ENCODE measurements at regions not wholly inside any gene's neighbourhood (a gene's known extent, or its start where the extent isn't known, plus 50 kb on each side); places are given as distances from the start of the nearest gene placed in this dataset.

DNA sequence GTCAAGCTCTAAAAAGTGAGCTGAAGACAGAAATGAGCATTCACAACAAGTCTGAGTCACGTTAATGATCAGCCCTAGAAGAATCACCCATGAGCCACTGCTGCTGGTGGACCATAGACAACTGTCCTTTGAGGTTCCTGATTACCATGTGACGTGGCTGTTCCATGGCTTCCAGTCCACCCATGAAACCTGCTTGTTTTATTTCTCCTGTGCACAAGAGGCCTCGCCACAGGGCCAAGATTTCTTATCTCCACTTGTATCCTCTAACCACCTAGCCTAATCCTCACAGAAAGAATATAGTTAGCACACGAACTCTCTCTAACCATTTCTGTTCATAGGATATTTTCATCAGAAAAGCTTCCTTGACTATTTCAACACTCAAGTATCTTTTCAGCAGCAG, 242.7 kb downstream of the MREG start:
- no peak for DNase-seq (ENCODE audit: low spot score)

DNA sequence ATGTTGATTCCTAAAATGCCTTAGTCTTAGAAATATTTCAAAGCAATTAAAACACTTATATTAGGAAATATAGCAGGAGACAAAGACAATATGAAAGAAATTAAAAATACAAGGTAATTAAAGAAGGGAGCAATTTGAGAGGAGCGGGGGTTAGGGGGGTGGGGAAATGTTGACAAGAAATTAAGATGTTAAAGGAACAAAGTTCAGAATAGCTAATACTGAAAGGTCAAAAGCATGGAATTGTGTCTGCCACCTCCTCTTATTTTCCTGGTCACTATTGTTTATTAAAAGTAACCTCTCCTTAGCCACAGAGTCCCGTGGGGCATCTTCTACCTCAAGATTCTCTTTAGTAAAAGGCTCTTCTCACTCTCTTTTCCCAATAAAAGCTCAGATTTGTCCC, 244.1 kb downstream of the MREG start:
- no peak for DNase-seq (ENCODE audit: low spot score)

DNA sequence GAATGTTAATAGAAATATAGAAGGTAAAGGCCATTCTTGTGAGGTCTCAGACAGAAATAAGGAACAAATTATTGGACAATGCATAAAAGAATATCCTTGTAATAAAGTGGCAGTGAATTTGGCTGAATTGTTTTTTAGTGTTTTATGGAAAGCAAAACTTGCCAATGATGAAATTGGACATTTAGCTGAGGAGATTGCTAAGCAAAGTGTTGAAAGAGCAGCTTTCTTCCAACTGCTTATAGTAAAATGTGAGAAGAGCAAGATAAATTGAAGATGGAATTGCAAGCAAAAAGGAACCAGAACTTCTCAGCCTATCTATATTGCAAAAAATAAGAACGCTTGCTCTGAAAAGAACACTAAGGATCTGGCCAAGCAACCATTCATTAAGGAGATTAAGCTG, 245.7 kb downstream of the MREG start:
- no peak for DNase-seq (ENCODE audit: low spot score)

DNA sequence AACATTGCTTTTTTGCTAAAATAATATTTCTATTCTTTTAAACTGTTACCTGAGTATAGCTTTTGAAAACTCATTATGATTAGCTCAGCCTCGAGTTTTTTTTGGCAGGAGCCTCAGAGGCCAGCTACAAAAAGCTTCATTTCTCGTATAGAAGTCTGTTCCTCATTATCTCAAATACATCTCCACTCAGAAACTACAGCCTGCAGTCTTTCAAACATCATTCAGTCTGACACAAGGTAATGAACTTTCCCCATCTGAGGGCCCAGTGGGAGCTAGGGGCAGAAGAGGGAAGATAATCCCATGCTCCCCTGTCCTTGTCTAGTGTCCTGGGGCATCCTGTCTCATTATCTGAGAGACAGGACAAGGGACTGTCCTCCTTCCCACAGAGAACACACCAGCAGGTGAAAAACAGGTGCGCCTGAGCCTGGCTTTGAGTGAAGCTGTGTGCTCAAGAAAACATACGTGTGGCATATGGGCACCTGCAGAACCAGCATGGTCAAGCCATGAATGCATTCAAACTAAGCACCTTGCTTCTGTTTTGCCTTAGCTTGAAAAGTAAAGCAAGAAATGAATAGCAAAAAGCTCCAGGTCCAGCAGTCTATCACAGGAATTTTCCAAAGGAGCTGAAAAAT, 247.5 kb downstream of the MREG start:
- no peak for DNase-seq (ENCODE audit: low spot score)

DNA sequence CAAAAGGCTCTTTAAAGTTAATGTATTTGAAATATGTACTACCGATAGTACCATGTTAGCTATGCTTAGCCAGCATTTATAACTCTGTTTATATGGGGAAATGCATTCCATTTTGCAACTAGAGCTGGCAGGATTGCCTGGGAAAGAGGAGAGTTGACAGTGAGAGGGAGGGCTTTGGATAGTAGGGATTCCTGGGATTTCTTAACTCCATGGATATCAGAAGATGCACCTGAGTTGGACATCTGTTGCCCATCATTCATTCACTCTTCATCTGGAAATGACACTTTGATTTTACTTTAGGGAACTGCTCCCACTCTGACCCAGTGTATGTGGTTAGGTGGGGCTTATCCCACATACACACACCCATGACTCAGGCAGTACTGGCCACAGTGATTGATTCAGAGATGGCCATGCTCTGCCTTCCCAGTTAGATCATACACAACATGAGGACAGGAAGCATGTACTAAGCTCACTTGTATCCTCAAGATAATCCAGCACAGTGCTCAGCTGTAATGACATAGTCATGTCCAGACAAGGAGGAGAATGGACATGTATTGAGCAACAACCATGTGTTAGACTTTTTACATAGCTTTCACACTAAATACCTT, 248.8 kb downstream of the MREG start:
- peak; percentile 47 for DNase-seq (ENCODE audit: low spot score)

DNA sequence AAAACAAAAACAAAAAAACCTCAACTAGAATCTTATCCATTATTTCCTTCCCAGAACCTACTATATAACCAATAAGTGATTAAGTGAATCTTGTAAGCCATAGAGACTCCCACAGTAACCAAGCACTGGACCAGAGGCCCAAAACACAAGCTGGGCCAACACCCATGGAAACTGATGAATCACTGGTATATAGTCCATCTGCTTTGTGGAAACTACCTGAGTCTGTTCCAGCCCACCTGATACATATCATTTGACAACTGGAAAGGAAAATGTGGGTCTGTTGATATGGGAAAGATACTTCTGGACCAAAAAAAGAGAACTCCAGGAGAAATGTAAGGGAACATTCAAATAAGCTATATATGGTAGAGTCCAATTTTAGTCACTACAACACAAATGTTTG, 252.8 kb downstream of the MREG start:
- DNase-seq (ENCODE audit: low spot score), result no peak

DNA sequence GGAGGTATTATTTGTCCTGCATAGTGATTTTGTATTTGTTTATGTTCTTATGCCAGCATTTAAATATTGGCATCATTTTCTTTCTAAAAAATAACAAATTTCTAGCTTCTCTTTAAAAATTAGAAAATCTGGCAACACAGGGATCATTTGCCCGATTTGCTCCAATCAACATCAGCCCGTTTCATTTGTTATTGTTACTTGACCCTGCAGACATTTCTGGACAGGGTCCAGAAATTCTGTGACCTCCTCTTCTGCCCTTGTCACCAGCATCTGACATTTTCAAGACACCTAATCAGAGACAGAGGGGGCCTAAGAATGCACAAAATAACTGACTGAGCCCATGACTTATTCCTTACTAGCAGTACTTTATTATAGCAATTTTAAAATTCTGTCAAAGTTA, 253.3 kb downstream of the MREG start:
- DNase-seq (ENCODE audit: low spot score), result no peak

DNA sequence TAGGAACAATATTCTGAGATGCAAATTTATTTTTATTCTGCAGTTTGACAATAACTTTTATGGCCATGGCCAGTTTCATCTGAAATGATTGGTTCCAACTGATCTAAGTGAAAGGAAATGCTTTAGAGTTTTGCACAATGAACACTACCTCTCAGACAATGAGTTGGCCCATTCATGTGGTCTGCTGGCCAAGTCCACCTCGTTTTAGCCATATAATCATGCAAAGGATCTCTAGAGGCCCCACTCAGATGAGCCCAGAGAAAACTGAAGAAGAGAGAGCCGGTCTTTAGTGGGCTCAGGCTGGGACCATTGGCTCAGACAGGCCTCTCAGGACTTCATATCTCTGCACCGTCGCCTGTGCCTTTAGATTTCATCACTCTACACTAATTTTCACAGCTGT, 254.7 kb downstream of the MREG start:
- DNase-seq (ENCODE audit: low spot score), result peak; percentile 42

DNA sequence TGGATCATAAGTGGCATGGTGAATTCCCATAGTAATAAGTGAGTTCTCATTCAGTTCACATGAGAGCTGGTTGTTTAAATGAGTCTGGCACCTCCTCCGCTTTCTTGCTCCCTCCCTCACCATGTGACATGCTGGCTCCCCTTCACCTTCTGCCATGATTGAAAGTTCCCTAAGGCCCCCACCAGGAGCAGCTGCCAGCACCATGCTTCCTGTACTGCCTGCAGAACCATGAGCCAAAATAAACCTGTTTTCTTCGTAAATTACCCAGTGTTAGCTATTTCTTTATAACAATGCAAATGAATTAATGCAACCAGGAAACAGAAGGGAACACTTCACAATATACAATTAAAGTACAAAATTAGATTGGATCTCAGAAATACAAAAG, 257.0 kb downstream of the MREG start:
- DNase-seq (ENCODE audit: low spot score), result no peak

DNA sequence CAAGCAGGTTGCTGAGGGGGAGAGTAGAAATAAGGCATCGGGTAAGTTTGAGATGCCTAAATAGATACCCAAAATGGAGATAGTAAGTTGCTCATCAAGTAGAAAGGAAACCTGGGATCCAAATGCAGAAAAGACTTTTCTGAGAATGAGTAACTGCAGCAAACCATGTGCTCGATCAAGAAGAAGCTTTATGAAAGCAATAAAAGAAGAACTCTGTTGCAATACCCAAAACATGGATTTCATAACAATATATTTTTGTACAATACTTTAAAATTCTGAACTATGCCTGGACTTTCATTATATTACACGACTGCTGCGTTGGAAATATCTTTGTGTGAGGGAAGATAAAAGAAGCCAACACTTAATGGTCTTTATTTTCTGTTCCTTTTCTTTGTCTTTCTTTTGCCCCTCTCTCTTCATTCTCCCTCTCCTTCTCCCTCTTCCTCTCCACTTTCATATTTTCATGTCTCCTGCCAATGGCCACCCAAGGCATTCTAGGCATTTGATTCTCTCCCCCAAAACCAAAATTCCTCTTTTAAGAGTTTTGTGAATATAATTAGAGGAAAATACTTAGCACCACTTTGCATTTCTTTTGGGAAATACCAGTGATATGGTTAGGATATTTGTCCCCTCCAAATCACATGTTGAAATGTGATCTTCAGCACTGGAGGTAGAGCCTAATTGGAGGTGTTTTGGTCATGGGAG, 257.6 kb downstream of the MREG start:
- peak; percentile 30 for DNase-seq (ENCODE audit: low spot score)

DNA sequence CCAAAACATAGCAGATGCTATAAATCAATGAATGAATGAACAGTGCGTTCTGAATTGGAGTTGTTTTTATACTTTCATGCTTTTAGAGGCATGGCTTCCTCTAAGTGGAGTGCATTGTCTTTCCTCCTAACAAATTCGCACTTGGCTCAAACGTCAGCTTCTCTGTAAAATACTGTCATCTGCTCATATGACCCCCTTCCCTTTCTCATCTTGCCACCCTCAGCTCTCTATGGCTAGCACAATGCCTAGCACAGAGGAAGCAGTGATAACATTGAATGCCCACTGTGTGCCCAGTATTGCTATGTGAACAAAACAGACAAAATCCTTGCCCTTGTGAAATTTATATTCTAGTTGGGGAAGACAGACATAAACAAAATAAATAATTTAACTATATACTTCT, 258.8 kb downstream of the MREG start:
- no peak for DNase-seq (ENCODE audit: low spot score)

DNA sequence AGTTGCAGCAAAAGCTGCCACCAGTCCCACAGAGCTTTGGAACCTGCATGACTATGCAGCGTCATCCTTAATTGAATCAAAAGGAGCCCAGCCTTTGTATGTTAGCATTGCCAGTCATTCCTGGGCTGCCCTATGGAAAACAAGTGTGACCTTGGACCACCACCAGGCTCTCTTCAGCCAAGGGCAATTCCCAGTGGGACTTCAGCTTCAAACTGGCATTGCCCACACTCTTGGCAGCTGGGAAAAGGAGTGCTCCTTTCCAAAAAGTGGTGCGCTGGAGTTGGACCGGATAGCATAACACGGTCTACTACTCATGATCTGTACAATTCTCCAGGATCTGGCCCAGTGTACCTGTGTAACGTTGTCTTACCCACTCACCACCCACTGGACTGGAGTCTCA, 259.5 kb downstream of the MREG start:
- no peak for DNase-seq (ENCODE audit: low spot score)

DNA sequence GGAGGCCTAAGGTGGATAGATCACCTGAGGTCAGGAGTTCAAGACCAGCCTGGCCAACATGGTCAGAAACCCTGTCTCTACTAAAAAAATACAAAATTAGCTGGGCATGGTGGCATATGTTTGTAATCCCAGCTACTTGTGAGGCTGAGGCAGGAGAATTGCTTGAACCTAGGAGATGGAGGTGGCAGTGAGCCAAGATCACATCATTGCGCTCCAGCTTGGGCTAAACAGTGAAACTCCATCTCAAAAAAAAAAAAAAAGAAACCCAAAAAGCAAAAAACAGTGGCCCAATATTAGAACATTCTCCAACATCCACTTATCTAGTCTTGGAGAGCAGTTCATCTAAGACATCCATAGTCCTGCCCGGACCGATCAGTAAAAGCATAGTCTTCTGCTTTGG, 260.4 kb downstream of the MREG start:
- DNase-seq (ENCODE audit: low spot score), result no peak

DNA sequence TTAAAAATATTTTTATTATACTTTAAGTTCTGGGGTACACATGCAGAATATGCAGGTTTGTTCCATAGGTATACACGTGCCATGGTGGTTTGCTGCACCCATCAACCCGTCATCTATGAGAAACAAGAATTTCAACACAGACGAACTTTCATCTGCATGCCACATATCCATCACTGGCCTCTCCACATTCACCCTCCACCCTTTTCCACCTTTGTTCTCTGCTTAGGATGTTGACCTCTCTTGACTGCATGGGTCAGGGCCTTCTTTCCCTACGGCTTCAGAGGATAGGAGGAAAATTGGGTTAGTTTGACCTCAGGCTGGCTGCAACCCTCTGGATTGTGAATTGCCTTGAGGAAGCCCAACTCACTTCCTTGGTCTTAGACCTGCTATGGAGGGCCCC, 260.9 kb downstream of the MREG start:
- no peak for DNase-seq (ENCODE audit: low spot score)

DNA sequence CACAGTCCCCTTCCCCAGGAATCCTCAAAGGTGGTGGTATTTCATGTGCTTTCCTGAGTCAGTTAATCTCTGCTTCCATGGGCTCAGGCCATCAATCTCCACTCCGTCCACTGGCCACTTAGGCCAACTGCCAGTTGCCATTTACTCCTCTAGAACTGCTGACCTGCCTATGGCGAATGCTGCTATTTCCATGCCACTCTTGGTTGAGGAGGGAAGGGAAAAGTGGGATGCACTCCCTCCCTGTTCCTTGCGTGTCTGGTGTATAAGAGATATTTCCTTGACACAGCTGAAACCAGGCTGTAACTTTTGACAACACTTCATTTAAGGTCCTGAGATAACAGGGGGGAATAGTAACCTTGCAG, 261.5 kb downstream of the MREG start:
- no peak for DNase-seq (ENCODE audit: low spot score)

DNA sequence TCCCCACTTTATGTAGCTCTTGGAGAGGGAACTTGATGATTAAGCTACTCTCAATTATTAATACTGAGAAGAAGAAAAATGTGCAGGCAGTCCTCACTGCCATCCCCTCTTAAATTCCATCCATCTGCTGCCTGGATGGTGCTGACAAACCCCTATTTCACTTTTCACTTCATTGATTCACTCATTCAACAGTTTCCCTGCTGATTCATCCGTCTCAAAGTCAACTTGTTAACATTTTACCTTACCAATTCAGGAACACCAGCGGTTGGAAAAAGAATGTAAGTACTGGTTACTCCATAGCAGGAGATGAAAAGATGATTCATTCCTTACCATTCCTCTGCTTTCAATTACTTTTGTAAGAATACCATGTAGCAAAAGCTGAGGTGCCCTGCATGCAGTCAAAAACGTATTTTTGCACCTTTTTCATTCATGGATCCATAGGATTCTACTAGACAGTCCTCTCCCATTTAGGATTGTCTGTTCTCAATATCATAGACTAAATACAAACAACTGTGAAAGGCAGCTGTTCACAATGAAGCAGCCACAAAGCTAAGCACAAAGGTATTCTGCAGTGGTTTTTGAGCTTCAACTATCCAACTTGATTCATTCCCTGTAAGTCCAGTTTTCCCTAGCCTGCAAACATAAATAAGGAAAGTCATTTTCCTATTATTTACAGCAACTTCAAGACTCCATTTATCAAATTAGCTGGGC, 262.0 kb downstream of the MREG start:
- DNase-seq (ENCODE audit: low spot score), result peak; percentile 65

DNA sequence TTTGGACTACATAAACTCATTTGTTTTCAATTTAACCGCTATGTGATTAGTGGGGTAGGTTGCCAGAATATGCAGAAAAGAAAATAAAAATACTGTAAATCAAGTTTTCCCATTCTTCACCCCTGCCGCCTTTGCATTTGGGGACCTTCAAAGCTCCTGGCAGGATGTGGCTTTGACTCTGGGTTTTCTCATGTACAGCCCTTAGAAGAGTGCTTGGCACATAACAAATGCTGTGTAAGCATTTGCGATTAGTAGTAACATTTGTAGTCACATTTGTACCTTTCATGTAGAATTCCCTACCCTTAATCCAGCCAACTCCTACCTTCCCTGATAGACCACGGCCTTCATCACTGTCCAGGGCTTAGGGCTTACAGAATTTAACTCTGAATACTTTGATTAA, 262.6 kb downstream of the MREG start:
- DNase-seq (ENCODE audit: low spot score), result no peak

DNA sequence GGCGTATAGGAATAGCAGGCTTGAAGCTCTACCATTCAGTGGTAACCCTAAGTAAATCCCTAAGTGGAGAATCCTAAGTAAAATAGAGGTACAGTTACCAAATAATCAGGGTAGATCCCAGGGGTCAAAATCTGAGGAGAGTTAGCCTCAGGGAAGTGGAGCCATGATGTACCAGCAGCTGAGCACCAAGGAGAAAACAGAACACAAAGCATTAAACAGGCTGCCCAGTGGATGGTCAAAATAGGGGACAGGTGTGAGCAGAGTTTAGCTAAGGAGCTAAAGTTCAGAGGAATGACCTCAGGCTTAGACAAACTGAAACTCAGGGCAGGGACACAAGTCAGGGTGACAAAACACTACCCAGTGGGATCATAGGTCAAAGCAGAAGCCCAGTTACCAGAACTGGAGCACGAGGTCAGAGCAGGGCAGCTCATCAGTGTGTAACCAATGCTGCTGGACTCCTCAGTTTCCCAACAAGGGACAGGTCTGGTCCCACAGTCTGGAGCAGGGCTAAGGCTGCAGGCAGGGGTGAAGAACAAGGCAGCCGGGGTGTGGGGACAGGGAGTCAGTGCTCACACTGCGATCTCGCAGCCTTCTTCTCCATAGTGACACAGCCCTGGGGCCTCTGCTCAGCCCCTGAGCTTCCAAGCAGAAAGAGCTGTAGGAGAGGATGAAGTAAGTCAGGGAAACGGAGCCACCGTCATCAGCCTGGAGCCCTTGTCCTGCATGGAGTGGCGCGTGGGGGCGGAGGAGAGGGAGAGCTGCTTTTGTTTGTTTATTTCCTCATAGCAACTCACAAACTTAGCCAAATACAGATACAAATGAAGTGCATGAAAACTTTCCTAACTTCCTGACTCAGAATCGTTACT, 264.0 kb downstream of the MREG start:
- DNase-seq (ENCODE audit: low spot score), result peak; percentile 81

DNA sequence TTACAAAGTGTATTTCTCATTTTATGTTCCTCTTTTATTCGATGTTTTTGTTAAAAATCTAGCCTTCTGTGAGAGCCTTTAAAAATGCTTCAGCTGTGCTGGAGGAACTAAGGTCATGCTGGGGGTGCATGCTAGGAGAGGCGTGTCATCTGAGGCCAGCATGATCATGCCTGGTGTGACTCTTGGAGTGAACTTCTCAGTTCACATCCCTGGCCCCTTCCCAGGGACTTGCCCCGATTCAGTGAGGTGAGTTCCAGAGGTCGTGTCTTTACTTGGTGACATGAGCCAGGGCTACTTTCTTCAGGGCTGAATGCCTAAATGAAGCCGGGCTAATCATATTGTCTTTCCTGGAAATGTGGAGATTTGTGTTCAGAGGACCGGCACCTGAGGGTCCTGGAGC, 264.9 kb downstream of the MREG start:
- peak; percentile 39 for DNase-seq (ENCODE audit: low spot score)

DNA sequence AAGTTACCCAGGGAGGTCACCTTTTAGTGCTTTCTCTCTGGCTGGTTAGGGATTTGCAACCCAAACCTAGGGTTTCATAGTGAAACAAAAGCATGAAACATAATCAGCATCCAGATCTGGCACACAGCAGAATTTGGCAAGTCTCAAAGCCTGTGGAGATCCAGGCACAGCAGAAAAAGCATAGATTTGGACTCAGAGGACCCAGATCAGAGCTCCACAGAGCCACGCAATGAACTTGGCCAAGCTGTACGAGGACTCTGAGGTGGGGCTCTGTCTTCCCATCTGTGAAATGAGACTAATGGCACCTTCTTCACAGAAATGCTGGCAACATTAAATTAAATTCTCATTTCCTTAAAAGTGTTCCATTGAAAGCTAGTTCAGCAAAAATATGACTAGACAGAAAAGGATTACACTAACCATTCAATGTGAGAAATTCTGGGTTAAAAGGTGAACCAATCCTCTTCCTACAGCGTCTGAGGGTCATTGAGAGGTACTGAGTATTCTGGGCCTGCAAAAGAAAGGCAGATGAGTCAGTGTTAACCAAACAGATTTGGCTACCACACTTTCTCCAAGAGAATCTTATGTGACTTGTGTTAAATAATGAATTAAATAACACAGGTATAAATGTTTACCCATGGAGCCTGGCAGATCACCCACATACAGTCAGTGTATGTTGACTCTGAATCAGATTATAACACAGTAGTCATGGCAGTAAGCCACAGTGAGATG, 266.3 kb downstream of the MREG start:
- no peak for DNase-seq (ENCODE audit: low spot score)

DNA sequence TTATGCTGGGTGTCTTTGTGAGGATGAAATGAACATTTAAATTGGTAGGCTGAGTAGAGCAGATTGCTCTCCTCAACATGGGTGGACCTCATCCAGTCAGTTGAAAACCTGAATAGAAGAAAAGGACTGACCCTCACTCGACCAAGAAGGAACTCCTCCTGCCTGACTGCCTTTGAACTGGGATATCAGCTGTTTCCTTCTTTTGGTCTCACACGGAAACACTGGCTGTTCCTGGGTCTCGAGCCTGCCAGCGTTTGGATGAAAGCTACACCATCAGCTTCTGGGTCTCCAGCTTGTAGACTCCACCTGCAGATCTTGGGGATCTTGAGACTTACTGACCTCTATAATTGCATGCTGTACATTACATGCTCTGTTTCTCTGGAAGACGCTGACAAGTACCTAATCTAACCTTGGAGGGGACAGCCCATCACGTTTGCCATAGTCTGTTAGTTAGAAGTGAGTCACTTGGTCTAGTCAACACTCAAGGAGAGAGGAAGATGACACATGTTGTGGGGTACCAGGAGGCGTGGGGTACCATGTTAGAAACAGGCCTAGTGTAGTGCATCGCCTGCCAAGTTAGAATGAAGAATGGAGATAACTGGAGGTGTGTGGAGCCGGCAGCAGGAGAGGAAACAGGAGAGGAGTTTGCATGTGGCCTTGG, 267.0 kb downstream of the MREG start:
- DNase-seq (ENCODE audit: low spot score), result no peak

All from AG20443 (cell line).